GM12878 (cell line): ENCODE measurements at regions not wholly inside any gene's neighbourhood (a gene's known extent, or its start where the extent isn't known, plus 50 kb on each side); places are given as distances from the start of the nearest gene placed in this dataset.

ENCODE experiments used
- CEBPB ChIP-seq, 2 experiments: fragments of 150-350 bp in 1 of 2; IDR thresholded peaks; 2 replicates each; pipeline ENCODE4 v1.6.1; 2012 to 2014; ENCODE audit warnings: low read depth in 2 of 2, low read length in 2 of 2, borderline replicate concordance in 1 of 2, inconsistent platforms in 1 of 2
- POLR2A ChIP-seq: IDR thresholded peaks from 2 replicates; pipeline ENCODE4 v1.6.1; 2011; ENCODE audit warnings: low read depth, mild to moderate bottlenecking, low read length
- PRDM15 ChIP-seq: fragments of 450-650 bp; formaldehyde crosslinking; IDR thresholded peaks from 2 replicates; pipeline ENCODE4 v1.4.0; 2020; ENCODE audit warnings: mild to moderate bottlenecking, moderate library complexity
- TF ChIP-seq, protein P1 (sequence below): fragments of 450-650 bp; IDR thresholded peaks from 2 replicates; pipeline ENCODE4 v1.6.1; 2018; ENCODE audit warnings: borderline replicate concordance, mild to moderate bottlenecking; ENCODE audit not compliant: partially characterized antibody

DNA sequence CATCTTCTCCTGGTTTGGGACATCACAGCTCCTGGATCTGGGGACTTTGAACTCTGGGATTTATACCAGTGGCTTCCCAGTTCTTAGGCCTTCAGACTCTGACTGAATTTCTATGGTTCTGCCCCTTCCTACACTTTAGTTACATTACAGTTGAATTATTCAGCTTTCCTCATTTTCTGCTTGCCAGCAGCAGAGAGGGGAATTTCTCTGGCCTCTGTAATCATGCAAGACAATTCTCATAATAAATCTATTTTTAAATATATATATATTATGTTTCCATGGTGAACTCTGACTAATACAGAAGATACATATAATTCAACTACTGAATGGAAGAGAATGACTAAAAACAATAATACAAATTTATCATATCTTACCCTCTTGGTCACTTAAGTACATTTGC is 1478.6 kb upstream of the ACVR2A start:
- TF ChIP-seq POLR2A: no peak
- TF ChIP-seq PRDM15: no peak
- TF ChIP-seq CEBPB (IDR thresholded peaks at IDR 0.05; ENCODE audit: borderline replicate concordance in 1 of 2, low read depth in 2 of 2, low read length in 2 of 2): no peak
- TF ChIP-seq, protein P1, sequence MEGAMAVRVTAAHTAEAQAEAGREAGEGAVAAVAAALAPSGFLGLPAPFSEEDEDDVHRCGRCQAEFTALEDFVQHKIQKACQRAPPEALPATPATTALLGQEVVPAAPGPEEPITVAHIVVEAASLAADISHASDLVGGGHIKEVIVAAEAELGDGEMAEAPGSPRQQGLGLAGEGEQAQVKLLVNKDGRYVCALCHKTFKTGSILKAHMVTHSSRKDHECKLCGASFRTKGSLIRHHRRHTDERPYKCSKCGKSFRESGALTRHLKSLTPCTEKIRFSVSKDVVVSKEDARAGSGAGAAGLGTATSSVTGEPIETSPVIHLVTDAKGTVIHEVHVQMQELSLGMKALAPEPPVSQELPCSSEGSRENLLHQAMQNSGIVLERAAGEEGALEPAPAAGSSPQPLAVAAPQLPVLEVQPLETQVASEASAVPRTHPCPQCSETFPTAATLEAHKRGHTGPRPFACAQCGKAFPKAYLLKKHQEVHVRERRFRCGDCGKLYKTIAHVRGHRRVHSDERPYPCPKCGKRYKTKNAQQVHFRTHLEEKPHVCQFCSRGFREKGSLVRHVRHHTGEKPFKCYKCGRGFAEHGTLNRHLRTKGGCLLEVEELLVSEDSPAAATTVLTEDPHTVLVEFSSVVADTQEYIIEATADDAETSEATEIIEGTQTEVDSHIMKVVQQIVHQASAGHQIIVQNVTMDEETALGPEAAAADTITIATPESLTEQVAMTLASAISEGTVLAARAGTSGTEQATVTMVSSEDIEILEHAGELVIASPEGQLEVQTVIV: no peak
